ENCODE measurements at regions not wholly inside any gene's neighbourhood (a gene's known extent, or its start where the extent isn't known, plus 50 kb on each side); places are given as distances from the start of the nearest gene placed in this dataset.
A peak's percentile ranks its signal among the peaks of the same experiment; 100 is the strongest.
"Not testable (repeated sequence)": the region's sequence is repeated elsewhere in the genome, so short reads cannot be mapped to it uniquely, and the experiment has no call there.

- DNase-seq: no peak
Observed at GRCh38 chr11:19625438-19625837, 87.2 kb upstream of the NAV2 start.

DNA sequence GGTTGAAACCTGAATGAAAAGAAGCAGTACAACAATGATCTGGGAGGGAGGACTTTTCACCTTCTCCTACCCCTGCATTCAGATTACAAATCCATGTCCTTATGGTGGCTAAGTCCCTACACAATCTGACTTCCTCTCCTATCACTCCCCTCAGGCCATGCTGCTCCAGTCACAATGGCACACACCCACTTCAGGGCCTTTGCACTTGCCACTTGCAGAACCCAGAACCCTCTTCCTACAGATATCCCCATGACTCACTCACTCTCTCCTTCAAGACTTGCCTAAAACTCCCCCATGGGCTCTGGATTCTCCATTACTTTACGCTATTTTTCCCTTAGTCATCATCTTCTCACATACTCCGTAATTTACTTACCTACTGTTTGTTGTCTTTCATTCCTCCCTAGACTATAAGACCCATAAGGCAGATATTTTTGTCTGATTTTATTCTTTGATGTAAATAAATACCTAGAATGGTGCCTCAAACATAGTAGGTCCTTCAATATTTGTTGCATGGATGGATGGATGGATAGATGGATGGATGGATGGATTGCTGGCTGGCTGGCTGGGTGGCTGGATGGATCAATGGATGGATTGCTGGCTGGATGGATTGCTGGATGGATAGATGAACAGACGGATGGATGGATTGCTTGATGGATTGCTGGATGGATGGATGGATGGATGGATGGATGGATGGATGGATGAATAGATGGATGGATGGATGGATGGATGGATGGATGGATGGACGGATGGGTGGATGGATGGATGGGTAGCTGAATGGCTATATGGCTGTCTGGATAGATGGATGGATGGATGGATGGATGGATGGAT, 94.7 kb upstream of the NAV2 start:
- no peak for DNase-seq

- DNase-seq: no peak
Observed at GRCh38 chr11:19615341-19616183, 97.1 kb upstream of the NAV2 start.

GRCh38 chr11:19614370-19614940, 98.2 kb upstream of the NAV2 start:
- no peak for DNase-seq

DNA sequence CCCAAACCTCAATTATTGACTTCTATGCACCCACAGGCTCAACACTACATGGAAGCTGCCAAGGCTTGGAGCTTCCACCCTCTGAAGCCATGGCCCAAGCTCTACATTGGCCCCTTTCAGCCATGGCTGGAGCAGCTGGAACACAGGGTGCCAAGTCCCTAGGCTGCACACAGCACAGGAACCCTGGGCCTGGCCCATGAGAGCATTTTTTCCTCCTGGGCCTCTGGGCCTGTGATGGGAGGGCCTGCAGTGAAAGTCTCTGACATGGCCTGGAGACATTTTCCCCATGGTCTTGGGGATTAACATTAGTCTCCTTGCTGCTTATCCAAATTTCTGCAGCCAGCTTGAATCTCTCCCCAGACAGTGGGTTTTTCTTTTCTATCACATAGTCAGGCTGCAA, 100.6 kb upstream of the NAV2 start:
- DNase-seq: not testable (repeated sequence)

GRCh38 chr11:19607656-19608360, 104.8 kb upstream of the NAV2 start:
- DNase-seq: no peak

GRCh38 chr11:19606856-19607655, 105.6 kb upstream of the NAV2 start:
- no peak for DNase-seq

- DNase-seq: no peak
Observed at GRCh38 chr11:19605520-19606371, 106.9 kb upstream of the NAV2 start.

DNA sequence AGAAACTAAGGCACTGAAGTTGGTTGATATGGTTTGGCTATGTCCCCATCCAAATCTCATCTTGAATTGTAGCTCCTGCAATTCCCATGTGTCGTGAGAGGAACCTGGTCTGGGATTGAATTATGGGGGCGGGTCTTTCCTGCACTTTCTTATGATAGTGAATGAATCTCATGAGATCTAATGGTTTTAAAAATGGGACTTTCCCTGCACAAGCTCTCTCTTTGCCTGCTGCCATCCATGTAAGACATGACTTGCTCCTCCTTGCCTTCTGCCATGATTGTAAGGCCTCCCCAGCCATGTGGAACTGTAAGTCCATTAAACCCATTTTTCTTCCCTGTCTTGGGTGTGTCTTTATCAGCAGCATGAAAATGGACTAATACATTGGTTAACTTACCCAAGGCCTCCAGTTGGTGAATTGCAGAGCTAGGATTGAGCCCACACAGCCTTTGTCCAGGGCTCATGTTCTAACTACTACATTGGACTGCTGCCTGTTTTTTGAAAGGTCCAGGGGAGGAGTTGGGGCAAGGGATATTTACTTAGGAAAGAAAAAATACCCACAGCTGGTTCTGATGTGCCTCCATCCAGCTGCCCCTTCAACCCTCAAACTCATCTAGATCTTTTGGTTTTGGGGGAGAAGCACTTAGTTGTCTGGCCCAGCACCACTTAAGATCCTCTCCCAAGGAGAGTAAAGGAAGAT, 107.8 kb upstream of the NAV2 start:
- DNase-seq: no peak

GRCh38 chr11:19603771-19604170, 108.9 kb upstream of the NAV2 start:
- DNase-seq: no peak

DNA sequence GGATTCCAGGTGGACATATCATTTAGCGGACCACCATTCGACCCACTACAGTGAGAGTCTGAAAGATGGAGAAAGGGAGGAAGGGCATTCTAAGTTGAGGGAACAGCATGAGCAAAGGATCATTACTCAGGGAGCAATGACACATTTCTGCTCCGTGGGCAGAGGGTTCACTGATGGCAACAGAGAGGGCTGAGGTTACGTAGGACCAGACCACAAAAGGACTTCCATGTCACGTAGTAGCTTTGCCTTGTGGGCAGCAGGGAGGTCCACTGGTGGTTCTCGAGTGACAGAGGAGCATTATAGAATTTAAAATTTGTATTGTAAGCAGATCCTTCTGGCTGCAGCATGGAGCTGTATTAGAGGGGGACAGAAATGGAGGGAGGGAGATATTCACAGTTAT, 109.7 kb upstream of the NAV2 start:
- no peak for DNase-seq

DNA sequence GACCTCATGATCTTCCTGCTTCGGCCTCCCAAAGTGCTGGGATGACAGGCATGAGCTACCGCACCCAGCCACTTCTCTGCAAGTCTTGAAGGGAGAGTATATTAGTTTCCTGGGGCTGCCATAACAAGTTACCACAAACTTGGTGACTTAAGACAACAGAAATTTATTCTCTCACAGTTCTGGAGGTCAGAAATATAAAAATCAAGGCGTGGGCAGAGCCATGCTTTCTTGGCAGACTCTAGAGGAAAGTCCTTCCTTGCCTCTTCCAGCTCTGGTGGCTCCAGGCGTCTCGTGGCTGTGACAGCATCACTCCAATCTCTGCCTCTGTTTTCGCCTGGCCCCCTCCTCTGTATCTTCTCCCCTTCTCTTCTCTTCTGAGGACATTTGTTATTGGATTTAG, 110.2 kb upstream of the NAV2 start:
- no peak for DNase-seq

GRCh38 chr11:19601235-19601634, 111.4 kb upstream of the NAV2 start:
- no peak for DNase-seq

- DNase-seq: no peak
Observed at GRCh38 chr11:19599681-19600080, 113.0 kb upstream of the NAV2 start.

- no peak for DNase-seq
Observed at GRCh38 chr11:19598876-19599486, 113.7 kb upstream of the NAV2 start.

GRCh38 chr11:19598456-19598855, 114.2 kb upstream of the NAV2 start:
- DNase-seq: no peak

DNA sequence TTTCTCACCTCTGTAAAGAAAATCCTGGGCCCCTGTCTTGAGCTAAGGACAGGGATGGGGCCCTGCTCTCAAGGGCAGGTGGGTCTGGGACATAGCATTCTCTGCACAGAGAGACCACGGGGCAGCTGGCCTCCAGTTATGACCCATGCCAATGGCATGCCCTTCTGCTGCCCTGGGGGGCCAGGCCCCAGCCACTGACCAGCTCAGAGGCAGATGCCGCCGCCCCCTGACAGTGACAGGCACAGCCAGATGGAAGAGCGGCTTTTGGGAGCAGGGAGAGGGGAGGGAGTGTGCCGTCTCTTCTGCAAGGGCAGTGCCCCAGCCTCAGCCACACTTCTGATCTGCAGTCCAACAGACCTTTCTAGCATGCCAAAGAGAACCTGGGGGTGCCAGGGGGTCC, 114.8 kb upstream of the NAV2 start:
- DNase-seq: peak; percentile 36

DNA sequence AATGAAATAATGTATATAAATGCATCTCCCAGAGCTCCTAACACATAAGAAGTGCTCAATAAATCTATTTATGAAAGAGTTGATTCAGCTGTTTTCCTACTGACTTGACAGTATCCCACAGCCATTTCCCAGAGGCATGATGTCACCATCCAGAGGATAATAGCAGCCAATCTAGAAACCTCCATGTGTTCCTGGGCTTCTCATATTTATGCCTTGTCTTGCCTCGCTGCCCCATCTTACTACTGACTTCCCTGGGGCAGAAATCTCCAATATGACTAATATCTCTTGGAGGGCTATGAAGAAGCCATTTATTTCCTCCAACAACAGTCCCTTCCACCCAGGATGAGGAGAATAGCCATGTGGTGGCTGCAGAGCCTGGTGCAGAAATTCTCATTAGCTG, 115.4 kb upstream of the NAV2 start:
- no peak for DNase-seq

DNA sequence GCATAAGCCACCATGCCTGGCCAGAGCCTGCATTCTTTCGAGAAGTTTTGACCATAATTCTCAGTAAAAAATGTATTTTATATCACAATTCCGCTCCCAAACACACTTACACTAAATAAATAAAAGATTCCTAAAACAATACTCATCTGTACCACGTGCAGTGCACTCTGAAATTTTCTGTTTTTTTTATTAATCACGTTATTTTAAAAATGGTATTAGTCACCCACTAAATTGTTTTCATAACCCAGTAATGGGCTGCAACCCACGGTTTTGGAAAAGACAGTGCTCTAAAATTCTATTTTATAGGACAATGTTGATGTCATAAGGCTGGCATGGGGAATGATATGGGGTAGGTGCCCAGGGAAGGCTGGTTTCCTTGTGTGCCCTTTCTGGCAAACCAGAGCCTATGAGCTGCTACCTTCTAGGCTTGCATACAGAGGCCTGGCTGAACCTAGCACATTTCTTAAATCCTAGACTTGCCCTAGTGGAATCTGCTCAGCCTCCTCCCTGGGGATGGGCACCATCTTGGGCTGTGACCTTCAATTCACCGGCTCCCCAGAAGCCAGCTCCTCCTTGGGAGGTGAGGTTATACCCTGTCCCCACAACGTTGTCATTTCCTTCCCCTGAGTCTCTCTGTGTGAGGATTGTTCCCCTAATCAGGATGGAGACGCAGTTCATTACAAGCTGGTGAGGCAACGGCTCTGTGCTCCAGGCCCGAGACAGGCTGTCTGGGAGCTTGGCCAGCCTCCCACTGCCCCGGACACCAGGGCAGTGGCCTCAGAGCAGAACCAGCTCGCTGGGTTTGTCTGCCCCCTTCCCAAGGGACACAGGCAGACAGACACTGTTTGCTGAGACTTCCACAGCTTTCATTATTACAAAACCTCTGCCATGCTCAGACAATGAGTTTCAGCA, 116.5 kb upstream of the NAV2 start:
- no peak for DNase-seq

All from femur (tissue), 1 donor.